GM21717 (cell line): ENCODE measurements at regions not wholly inside any gene's neighbourhood (a gene's known extent, or its start where the extent isn't known, plus 50 kb on each side); places are given as distances from the start of the nearest gene placed in this dataset.
"Not testable (repeated sequence)": the region's sequence is repeated elsewhere in the genome, so short reads cannot be mapped to it uniquely, and the experiment has no call there.

Experiments used
- ATAC-seq: cut with Tn5 transposase; IDR thresholded peaks from one replicate; pipeline ENCODE4 v1.9.1; 2021; ENCODE audit warnings: mild to moderate bottlenecking, moderate library complexity; ENCODE audit not compliant: unreplicated experiment

DNA sequence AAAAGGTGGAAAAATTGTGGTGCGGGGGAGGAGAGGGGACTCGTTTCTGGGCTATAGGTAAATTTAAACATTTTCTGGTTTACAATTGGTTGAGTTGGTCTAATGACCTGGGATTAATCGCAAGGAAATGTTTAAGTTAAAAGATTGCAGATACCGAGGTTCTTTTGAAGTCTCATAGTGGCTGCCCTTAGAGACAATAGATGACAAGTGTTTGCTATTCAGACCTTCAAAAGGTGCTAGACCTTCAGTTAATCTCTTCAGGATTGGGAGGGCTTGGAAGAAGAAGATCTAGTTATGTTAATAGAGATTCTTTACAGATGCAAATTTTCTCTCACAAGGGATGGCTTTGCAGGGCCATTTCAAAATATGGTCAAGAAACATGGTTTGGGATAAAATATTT lies 2286.1 kb upstream of the AGA start:
- ATAC-seq = no peak

DNA sequence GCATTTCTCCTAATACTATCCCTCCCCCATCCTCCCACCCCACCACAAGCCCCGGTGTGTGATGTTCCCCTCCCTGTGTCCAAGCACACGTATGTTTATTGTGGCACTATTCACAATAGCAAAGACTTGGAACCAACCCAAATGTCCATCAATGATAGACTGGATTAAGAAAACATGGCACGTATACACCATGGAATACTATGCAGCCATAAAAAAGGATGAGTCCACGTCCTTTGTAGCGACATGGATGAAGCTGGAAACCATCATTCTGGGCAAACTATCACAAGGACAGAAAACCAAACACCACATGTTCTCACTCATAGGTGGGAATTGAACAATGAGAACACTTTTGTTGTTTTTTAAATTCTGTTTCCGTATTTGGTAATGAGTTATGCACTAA lies 2294.6 kb upstream of the AGA start:
- not testable (repeated sequence) for ATAC-seq

DNA sequence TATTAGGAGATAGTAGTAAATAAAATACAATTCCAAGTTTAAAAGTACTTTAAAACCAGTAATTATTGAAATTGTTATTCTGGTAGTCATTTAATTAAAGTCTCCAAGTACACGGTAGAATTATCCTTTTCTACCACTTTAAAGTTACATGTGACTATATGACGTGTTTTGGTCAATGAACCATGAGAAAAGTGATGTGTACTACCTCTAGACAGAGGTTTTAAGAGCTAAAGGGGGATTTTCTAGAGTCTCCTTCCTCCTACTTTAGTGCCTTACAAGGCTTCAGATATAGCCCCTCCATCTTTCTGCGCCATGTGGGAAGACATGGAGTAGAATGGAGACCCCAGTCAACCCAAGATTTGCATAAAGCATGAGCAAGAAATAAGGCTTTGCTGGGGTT lies 2296.6 kb upstream of the AGA start:
- no peak for ATAC-seq

DNA sequence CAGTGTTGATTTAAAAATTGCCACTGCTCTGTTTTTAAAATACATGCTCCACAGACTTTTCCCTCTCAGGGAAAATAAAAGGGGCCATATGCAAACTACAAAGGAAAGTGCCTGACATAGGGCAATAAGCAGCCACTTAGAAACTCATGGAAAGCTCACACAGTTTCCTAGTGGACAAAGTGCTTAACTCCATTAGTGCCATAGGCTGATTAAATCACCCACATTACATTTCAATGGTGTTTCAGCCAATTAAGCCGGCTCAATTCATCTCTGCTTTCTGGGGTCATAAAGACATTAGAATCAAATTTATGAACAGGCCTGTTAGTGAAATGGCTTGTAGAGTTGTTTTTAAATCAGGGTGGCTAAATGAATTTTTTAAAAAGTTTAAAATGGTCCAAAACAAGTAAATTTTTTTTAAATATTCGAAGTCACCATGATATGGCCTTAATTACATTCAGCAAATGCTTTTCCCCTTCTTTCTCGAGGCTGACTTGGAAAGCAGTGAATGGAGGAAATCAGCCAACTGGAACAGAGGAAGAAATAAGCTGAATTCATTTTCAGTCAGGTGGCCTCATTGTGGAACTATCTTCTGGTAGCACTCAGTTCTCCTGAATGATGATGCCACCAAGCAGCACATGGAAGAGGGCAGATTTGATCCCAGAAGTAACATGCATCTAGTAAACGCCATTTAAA lies 2305.1 kb upstream of the AGA start:
- ATAC-seq = no peak

DNA sequence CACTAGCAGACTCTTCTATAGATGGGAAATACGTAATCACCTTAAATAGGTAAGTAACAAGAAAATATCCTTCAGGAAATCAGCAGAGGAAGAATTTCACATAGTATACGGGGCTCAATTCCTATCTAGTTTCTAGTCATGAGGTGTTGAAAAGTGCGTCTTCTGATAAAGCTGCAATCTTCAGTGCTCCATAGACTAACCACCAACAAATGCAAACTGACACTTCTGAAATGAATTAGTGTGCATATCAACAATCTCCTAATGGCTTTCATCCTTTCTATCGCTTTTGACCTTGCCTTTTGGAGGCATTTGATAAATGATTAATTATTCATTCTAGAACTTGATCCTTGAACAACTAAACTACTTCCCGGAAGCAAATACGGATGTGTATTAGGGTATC lies 2306.6 kb upstream of the AGA start:
- ATAC-seq = no peak

DNA sequence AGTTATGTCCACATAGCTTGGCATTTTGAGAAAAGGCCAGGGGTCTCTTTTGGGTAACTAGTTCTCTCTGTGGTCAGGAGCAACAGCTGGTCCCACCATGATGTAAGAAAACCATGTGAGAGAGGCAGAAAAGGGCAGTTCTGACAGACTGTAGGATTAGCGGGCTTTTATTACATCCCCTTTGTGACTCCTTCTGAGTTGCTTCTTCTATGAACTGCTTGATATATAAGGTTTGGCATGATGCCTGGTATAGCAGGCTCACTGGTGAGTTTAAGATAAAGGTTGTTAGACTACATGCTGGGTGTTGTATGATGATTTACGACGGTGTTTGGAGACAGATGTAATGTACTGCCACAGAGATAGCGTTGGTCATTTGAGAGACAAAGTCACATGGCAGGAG lies 2308.1 kb upstream of the AGA start:
- no peak for ATAC-seq

DNA sequence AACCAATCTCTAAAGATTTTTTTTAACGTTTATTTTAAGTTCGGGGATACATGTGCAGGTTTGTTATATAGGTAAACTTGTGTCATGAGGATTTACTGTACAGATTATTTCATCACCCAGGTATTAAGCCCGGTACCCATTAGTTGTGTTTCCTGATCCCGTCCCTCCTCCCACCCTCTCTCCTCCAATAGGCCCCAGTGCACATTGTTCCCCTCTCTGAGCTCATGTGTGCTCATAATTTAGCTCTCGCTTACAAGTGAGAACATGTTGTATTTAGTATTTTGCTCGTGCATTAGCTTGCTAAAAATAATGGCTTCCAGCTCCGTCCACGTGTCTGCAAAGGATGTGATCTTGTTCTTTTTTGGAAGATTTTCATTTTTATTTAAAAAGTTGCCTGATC lies 2309.4 kb upstream of the AGA start:
- ATAC-seq = no peak

DNA sequence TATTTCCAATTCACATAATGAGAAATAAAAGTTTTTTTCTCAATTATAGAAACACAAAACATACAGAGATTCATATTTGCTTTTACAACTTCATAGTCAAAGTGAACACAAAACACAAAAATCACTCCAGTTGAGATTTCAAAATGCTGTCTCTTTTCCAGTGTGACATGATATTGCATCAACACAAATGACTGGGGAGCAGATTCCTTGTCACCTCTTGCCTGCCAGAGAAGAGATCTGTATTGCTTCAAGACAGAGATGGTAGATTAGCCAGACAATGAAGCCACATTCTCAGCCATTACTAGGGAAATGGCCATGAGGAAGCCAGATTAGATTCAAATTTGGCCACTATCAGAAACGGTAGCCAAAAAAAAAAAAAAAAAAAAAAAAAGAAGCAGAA lies 2313.1 kb upstream of the AGA start:
- ATAC-seq = no peak

DNA sequence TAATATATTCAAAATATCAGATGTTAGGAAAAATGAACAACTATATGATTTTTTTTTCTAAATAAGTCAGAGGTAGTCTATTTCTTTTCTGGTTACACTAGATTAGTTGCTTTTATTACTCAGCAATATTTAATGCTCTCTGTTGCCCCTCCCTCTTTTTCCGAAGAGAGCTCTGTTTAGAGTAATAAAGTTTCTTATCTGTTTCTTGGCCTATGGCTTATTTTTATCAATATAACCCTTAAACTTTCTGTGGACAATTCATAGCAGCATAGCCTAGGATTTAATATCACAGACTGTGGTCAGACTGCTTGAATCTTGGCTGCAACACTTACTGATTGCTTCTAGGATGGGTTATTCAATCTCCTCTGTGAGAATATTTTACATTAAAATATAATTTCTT lies 2315.4 kb upstream of the AGA start:
- ATAC-seq = no peak

DNA sequence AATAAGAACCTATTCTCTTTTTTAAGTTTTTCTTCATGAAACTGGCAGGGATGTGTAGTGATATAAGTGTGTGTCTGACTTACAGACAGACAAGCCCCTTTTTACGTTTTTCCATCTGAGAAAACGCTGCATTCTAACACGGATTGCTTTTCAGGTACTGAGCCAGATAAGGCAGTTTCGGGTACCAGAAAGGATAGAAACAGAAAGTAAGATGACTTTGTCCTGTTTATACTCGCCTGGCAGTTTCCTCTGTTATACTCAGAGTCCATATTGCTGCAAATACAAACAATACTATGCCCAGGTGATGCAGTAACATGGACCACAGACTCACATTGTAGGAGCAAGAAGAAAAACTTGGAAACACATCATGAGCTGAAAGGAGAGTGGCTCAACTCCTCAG lies 2320.6 kb upstream of the AGA start:
- ATAC-seq = no peak

DNA sequence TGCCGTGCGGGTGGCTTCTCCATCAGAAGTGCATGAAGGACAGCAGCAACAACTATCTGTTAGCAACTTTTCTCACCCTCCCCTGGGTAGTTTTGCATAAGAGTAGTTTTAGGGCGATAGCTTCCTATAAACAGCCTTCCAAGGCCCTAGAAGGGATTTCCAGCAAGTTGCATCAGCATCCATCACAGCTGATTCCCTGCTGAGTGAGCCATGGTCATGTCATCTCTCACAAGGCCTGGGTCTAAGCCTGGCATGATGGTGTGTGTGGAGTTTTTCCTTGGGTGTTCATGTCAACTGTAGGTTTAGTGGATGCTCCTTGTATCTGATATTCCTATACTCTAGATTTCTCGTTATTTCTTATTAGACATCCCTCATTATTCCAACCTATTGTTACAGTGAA lies 2324.7 kb upstream of the AGA start:
- no peak for ATAC-seq

DNA sequence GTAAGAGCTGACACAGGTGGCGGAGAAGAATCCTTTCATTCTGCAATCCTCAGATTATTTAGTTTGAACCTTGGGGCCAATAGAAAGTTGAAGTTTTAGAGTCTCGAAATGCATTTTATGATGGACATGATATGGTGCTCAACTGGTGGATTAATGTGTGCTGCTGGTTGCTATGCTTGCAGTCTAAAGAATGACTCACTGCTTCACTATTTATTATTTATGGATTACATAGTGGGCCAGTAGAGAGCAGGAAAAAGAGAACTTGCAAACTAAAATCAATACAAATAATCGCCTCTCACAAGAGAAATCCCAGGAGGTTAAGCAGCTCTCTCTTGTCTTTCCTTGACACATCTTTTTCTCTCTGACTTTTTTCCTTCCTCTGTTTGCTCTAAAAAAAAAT lies 2326.8 kb upstream of the AGA start:
- no peak for ATAC-seq

DNA sequence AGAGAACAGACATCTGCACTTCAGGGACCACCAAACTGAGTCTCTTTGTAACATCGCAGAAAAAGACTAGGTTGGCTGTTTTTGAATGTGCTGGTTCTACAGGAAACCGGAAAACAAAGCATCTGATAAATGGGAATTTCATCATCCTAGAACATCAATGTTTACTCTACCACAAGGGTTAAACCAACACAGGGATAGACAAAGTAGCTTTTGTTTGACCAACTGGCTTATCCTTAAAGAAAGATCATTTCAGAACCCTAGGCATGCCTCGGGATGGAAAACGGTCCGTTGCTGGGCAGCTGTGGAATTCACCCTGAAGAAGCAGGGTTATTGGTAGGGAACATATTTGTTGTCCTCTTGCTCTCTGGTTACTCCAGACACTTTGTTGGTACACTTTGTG lies 2355.5 kb upstream of the AGA start:
- no peak for ATAC-seq

DNA sequence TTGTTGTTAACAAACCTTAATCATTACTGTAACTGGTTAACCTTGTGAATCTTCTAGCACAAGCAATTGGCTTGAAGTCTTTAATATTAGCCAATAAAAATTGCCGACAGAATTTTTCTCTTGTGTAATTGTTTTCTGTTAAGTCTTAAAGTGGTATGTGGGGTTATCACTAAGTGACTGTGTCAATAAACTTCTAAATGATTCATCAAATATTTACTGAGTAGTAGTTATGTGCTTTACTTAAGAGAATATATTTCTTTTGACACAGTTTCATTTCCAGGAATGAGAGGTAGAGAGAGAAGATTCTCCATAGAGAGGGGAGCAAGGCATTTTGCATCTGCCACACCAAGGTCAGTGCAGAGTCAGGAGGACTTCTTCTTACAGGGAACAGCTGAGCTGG lies 2361.6 kb upstream of the AGA start:
- ATAC-seq = no peak

DNA sequence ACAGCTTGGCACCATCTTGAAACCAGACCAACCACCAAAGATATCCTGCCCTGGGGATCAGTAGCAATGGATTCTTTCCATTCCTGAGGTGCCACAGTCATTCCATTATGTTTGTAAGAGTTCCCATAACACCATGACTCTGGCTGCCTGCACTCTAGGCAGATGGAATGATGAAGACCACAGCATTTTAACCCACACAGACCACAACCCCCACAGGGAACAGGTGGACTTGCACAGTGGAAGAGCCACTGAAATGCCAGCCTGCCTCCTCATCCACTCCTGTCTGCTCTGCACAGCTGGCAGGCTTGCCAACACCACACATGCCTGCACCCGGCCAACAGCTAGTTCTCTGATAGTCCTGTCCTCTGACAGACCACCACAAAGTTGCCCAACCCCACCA lies 2362.2 kb upstream of the AGA start:
- no peak for ATAC-seq

DNA sequence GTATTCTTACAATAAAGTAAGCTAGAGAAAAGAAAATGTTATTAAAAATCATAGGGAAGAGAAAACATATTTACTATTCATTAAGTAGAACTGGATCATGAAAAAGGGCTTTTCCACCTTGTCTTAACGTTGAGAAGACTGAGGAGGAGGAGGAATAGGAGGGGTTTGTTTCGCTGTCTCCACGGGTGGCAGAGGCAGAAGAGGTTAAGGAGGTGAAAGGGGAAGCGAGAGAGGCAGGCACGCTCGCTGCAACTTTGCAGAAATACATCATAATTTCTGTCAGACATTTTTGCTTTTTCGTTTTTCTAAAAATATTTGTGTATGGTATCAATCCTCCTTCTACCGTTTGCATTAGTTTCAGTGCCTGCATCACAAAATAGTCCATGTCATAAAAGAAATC lies 2375.1 kb upstream of the AGA start:
- no peak for ATAC-seq

DNA sequence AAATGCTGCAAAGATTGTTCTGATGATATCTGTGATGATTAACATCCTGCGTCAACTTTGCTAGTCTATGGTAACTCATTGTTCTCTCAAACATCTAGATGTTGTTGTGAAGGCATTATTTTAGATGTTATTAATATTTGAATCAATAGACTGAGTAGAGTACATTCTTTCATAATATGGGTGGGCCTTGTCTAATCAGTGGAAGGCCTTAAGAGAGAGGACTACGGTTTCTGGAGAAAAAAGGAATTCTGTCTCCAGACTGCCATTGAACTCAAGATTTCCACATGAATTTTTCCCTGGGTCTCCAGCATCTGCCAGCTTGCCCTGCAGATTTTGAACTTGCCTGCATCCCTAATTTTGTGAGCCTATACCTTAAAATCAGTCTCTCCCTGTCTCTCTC lies 2381.1 kb upstream of the AGA start:
- no peak for ATAC-seq

DNA sequence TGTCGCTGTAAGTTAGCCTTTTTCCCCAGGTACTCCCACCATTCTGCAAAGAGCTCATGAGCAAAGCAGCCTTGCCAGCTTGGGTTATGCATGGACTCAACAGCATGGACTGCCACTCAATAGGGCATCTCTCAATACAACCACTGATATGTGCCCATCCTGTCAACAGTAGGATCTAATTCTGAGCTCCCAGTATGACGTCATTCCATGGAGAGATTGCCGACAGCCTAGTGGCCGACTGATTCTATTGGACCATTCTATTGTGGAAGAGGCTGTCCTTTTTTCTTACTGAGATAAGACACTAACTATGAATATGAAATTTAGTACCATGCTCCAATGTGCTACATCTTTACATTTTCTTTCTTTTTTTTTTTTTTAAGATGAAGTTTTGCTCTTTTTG lies 2389.0 kb upstream of the AGA start:
- no peak for ATAC-seq

DNA sequence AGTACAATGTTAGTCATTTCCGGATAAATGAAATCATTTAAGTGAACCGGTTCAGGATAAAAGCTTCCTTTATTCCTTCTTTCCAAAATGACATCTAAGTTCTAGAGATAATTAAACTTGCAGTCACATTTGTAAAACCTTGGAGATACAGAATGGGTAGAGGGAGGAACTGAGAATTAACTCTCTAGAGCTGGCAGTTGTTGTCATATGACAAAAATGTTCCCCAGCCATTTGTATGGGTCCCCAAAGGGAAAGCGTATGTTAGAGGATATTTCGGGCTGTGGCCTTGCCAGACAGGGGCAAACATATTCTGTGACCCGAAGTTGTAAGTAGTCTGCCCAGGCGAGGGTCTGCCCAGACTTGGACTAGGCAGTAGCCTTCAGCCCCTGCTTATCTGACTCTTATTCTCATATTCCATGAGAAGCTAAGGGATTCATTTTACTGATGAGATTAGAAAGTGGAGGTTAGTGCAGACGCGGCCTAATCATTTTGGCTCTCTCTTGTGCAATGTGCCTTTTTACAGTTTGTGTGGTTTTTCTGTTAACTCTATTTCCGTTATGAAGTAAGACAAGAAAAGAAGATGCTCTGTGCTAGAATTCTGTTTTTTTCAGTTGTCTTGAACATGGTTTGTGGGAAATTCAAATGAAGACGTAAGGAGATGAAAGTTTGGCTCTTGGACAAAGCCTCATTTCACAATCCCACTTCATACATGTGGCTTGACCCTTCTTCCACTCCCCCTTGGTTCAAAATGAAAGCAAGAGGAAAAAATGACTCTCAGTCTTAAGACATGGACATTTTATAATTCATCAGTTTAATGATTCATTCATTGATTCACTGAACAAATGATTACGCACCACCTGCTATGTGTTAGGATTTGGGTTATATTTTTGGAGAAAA lies 2394.2 kb upstream of the AGA start:
- no peak for ATAC-seq

DNA sequence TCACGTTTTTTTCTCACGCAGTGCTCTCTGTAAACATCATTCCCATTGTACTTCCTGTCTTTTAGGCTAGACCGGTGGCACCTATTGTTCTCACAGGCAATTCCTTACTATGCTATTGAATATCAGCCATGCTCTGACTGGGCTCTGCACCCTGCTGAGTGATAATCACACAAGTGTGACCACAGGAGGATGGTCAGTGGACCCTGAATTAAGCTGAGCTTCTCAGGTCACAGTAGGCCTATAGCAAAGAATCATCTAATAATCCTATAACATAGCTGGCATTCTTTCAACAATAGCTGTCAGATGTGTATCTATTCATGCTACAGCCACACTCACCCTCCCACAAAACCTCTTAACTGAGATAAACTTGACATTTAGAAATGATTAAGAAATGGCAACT lies 2399.8 kb upstream of the TENM3 start:
- ATAC-seq = no peak

DNA sequence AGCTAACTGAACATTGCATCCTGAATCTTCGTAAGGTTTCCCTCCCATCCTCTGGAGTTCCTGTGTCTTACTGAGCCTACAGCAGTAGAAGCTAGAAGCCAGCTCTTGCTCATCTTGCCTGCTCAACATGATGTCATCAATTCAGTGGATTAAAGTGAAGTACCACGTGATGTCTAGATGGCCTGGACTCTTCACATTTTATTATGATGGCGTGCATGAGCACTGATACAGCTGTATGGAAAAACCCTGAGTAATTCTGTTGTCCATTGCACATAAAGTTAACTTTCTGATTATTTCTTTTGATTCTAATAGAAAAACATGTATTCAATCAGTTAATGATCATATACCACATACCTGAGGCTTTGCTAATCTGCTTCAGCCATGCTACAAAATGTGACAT lies 2387.7 kb upstream of the TENM3 start:
- ATAC-seq = no peak

DNA sequence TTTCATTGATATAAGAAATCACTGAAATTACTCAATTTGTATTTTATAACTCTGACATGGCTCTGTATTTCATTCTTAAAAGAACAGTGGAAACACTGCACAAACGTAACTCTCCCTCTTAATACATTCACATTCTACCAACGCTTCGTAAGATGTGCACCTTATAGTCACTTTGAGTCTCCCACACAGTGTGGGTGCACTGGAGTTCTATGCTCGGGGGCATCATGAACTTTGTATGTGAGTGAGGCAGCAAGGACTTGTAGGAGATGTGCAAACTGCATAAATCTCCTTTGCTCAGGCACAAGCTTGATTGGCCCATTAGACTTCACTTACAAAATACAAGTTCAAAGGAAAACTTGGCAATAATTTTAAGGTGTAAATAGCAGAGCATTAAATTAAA lies 2385.0 kb upstream of the TENM3 start:
- ATAC-seq = no peak
